ENCODE measurements at regions not wholly inside any gene's neighbourhood (a gene's known extent, or its start where the extent isn't known, plus 50 kb on each side); places are given as distances from the start of the nearest gene placed in this dataset.

DNA sequence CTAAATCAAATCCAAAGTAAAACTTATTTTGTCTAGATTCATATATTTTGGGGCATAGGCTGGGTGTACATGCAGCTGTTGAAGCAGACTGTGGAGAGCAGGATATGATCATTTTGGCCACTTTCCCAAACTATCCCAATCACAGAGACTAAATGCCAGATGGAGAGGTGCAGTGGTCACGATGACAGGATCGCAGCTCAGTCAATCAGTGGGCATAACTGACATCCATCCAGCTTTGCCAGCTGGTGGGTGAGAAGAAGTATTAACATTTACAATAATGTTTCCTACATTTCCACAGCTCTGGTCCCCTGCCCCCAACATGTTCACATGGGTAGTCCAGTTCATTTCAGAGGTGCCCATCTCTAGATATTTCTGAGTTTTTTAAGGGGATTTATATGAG, 255.5 kb upstream of the SESN3 start:
- no peaks in the 10 kb centered on the region for H3K79me2 ChIP-seq (ENCODE audit: control insufficient read depth, insufficient read depth, low read length)
- peaks cover 8 to 9% of the 10 kb centered on the region in 2 donors for H3K4me1 ChIP-seq (ENCODE audit: control insufficient read depth in 2 of 2, insufficient read depth in 2 of 2, low read length in 2 of 2)
- no peaks in the 10 kb centered on the region for H3K36me3 ChIP-seq (replicated peaks in 1 of 2; ENCODE audit: control extremely low read depth in 1 of 2, control insufficient read depth in 1 of 2, extremely low read depth in 1 of 2, insufficient read depth in 2 of 2, low read length in 1 of 2)
- peaks cover 13% of the 10 kb centered on the region for H3K4me1 Mint-ChIP-seq
- WGBS (ENCODE audit: insufficient coverage) = no CpG with 5 or more reads among the region's 2 CpGs
- POLR2A ChIA-PET = no interaction called here
- no peaks in the 10 kb centered on the region for H3K27me3 ChIP-seq (replicated peaks in 1 of 4; ENCODE audit: control extremely low read depth in 1 of 4, control insufficient read depth in 3 of 4, insufficient read depth in 4 of 4, low read length in 3 of 4)
- no peaks in the 10 kb centered on the region for H4K20me1 ChIP-seq (ENCODE audit: control insufficient read depth, insufficient read depth, low read length, poor library complexity, severe bottlenecking)
- H3K9ac ChIP-seq (ENCODE audit: low read length) = no peak overlapping the region
- no peak overlapping the region for H3K4me3 ChIP-seq (ENCODE audit: control extremely low read depth in 1 of 5, extremely low read depth in 1 of 5, insufficient read depth in 1 of 5, low read depth in 2 of 5, low read length in 4 of 5)
- no peak overlapping the region for H3K4me2 ChIP-seq (replicated peaks; ENCODE audit: low read depth, low read length, poor library complexity, severe bottlenecking)
- no peak overlapping the region for H3K27ac ChIP-seq (ENCODE audit: low read length in 2 of 2)
- TF ChIP-seq EZH2 (IDR thresholded peaks at IDR 0.05; ENCODE audit: borderline replicate concordance, insufficient read depth, low read depth, low read length, poor library complexity, severe bottlenecking) = no peak
- TF ChIP-seq, protein P1, sequence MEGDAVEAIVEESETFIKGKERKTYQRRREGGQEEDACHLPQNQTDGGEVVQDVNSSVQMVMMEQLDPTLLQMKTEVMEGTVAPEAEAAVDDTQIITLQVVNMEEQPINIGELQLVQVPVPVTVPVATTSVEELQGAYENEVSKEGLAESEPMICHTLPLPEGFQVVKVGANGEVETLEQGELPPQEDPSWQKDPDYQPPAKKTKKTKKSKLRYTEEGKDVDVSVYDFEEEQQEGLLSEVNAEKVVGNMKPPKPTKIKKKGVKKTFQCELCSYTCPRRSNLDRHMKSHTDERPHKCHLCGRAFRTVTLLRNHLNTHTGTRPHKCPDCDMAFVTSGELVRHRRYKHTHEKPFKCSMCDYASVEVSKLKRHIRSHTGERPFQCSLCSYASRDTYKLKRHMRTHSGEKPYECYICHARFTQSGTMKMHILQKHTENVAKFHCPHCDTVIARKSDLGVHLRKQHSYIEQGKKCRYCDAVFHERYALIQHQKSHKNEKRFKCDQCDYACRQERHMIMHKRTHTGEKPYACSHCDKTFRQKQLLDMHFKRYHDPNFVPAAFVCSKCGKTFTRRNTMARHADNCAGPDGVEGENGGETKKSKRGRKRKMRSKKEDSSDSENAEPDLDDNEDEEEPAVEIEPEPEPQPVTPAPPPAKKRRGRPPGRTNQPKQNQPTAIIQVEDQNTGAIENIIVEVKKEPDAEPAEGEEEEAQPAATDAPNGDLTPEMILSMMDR (IDR thresholded peaks at IDR 0.05) = no peak
- no peak overlapping the region for H2AFZ ChIP-seq (ENCODE audit: insufficient read depth, low read depth, low read length, poor library complexity, severe bottlenecking)
- ATAC-seq (ENCODE audit: low read depth) (no peak), DNase-seq (no peak)
- peaks cover 5% of the 10 kb centered on the region for H3K9me3 Mint-ChIP-seq (ENCODE audit: insufficient read depth)
- CTCF ChIA-PET = no interaction called here
- intact Hi-C loops (cut with micrococcal nuclease) = loop anchor here (10.0 kb wide), 1 partner anchor 58 kb away; no protein-coding TSS in a partner anchor
- H3K27ac Mint-ChIP-seq = no peak overlapping the region
- H3K4me3 Mint-ChIP-seq = no peak overlapping the region
- H3K27me3 Mint-ChIP-seq = no peaks in the 10 kb centered on the region
- peaks cover 0 to 4% (median 3%) of the 10 kb centered on the region in 3 donors for H3K9me3 ChIP-seq (ENCODE audit: control extremely low read depth in 1 of 3, control insufficient read depth in 2 of 3, insufficient read depth in 1 of 3, low read length in 2 of 3)

DNA sequence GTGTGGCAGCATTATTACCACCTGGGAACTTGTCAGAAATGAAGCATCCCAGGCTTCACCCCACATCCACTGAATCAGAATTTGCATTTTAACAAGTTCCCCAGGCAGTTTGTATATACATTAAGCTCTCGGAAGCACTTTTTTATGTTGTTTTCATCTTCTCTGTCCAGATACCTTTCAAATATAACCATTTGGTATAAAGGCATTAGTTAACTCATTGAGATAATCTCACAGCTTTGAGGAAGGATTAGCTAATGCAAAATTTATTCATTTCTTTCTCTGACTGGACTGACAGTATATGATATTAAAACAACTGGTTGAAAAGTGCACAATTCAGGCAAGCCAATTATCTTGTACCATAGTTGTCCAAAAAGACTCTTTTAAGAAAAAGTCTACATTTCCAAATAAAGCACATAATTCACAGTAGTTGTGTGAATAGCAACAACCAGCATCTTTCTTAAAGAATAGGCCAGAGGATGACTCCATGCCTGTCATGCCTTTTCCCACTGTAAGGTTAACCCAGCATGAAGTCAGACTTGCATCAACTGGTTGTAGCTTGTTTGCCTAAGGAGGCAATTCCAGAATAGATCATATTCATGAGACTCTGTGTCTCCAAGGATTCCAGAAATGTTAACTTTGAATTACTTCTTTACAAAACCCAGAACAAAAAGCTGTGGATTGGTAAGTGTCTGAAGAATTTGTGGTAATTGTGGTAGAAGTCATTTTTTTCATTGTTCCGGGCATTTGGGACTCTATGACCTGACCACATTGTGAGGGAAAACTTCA, 254.3 kb upstream of the SESN3 start:
- Mint-ChIP-seq H3K9me3 (ENCODE audit: insufficient read depth) (no peaks in the 10 kb centered on the region), H3K27me3 (no peaks in the 10 kb centered on the region), H3K4me3 (no peak overlapping the region), H3K4me1 (peaks cover 13% of the 10 kb centered on the region), H3K27ac (no peak overlapping the region)
- Histone ChIP-seq H3K9me3 (ENCODE audit: control extremely low read depth in 1 of 3, control insufficient read depth in 2 of 3, insufficient read depth in 1 of 3, low read length in 2 of 3) (no peaks in the 10 kb centered on the region), H3K79me2 (ENCODE audit: control insufficient read depth, insufficient read depth, low read length) (no peaks in the 10 kb centered on the region), H2AFZ (ENCODE audit: insufficient read depth, low read depth, low read length, poor library complexity, severe bottlenecking) (no peak overlapping the region), H3K4me1 (ENCODE audit: control insufficient read depth in 2 of 2, insufficient read depth in 2 of 2, low read length in 2 of 2) (peaks cover 8 to 9% of the 10 kb centered on the region in 2 donors), H3K36me3 (replicated peaks in 1 of 2; ENCODE audit: control extremely low read depth in 1 of 2, control insufficient read depth in 1 of 2, extremely low read depth in 1 of 2, insufficient read depth in 2 of 2, low read length in 1 of 2) (no peaks in the 10 kb centered on the region), H3K27ac (ENCODE audit: low read length in 2 of 2) (no peak overlapping the region), H3K9ac (ENCODE audit: low read length) (no peak overlapping the region), H3K4me3 (ENCODE audit: control extremely low read depth in 1 of 5, extremely low read depth in 1 of 5, insufficient read depth in 1 of 5, low read depth in 2 of 5, low read length in 4 of 5) (no peak overlapping the region), H4K20me1 (ENCODE audit: control insufficient read depth, insufficient read depth, low read length, poor library complexity, severe bottlenecking) (no peaks in the 10 kb centered on the region), H3K27me3 (replicated peaks in 1 of 4; ENCODE audit: control extremely low read depth in 1 of 4, control insufficient read depth in 3 of 4, insufficient read depth in 4 of 4, low read length in 3 of 4) (no peaks in the 10 kb centered on the region), H3K4me2 (replicated peaks; ENCODE audit: low read depth, low read length, poor library complexity, severe bottlenecking) (no peak overlapping the region)
- TF ChIP-seq, protein P1 (IDR thresholded peaks at IDR 0.05) = no peak
- TF ChIP-seq EZH2 (IDR thresholded peaks at IDR 0.05; ENCODE audit: borderline replicate concordance, insufficient read depth, low read depth, low read length, poor library complexity, severe bottlenecking) = no peak
- POLR2A ChIA-PET = no interaction called here
- DNase-seq = no peak
- ATAC-seq (ENCODE audit: low read depth) = no peak
- no CpG with 5 or more reads among the region's 2 CpGs for WGBS (ENCODE audit: insufficient coverage)
- CTCF ChIA-PET = interaction anchor here (0.7 kb wide), 1 partner anchor 220 kb away, joined by 3 read pairs; no protein-coding TSS in a partner anchor
- intact Hi-C loops (cut with micrococcal nuclease) = loop anchor here (10.0 kb wide), 1 partner anchor 59 kb away; no protein-coding TSS in a partner anchor

All from B cell (primary cell).